Sigmoid colon (tissue), 4 donors: ENCODE measurements at regions not wholly inside any gene's neighbourhood (a gene's known extent, or its start where the extent isn't known, plus 50 kb on each side); places are given as distances from the start of the nearest gene placed in this dataset.

Source experiments
- POLR2A ChIP-seq, 2 donors: fragments of 450-650 bp; IDR thresholded peaks; one replicate each; pipeline ENCODE4 v1.6.1; 2016; ENCODE audit warnings: antibody characterized with exemption in 2 of 2, mild to moderate bottlenecking in 2 of 2, moderate library complexity in 2 of 2
- POLR2AphosphoS5 ChIP-seq, 4 donors: sonication (generic); formaldehyde crosslinking; IDR thresholded peaks; one replicate each; pipeline ENCODE4 v1.6.1; 2017; ENCODE audit warnings: antibody characterized with exemption in 4 of 4
- TF ChIP-seq, protein P1 (sequence below), 4 experiments: fragments of 450-650 bp in 3 of 4; fragments of 200-600 bp in 1 of 4; IDR thresholded peaks; one replicate each; pipeline ENCODE4 v1.5.1; 2016 to 2019; ENCODE audit warnings: antibody characterized with exemption in 4 of 4, mild to moderate bottlenecking in 3 of 4, moderate library complexity in 2 of 4

DNA sequence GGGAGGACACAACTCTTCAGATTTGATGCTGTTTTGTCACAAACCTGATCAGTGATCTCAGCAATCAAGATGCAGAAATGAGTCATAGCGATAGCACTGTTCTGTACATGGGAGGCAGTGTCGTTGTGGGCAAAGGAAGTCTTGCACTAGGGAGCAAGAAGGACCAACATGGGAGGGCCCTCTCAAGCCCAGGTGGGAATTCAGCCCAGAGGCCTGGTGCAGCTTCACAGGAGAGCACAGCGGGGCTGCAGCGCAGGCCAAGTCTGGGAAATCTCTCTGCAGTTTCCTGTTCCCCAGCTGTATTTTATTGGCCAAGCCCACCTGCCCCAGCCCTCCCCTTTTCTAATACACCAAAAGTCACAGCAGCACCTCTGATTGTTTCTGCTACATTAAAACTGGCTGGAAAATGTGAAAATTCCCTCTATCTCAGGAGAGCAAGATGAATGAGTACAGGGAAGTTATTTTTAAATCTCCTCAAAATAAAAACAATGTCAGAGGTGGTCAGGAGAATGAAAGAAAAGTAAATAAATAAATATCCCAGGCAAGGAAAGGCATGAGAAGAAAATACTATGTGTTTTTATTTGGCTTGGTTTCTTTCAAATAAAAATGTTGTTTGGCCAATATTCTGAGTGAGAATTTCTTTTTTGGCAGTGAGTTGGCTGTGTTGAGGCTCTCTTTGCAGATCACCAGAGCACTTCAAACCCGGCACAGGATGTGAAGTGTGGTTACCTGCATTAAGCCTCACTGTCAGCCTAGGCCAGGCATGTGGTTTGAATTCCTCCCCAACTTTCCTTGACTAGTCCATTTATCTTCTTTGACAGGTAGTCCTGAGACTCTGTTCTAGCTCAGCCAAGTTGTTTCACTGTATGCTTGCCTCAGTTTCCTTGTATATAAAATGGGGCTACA, 422.1 kb downstream of the PLPP3 start:
- no peak for TF ChIP-seq POLR2A (IDR thresholded peaks at IDR 0.05)
- TF ChIP-seq POLR2AphosphoS5 (IDR thresholded peaks at IDR 0.05): no peak
- TF ChIP-seq, protein P1, sequence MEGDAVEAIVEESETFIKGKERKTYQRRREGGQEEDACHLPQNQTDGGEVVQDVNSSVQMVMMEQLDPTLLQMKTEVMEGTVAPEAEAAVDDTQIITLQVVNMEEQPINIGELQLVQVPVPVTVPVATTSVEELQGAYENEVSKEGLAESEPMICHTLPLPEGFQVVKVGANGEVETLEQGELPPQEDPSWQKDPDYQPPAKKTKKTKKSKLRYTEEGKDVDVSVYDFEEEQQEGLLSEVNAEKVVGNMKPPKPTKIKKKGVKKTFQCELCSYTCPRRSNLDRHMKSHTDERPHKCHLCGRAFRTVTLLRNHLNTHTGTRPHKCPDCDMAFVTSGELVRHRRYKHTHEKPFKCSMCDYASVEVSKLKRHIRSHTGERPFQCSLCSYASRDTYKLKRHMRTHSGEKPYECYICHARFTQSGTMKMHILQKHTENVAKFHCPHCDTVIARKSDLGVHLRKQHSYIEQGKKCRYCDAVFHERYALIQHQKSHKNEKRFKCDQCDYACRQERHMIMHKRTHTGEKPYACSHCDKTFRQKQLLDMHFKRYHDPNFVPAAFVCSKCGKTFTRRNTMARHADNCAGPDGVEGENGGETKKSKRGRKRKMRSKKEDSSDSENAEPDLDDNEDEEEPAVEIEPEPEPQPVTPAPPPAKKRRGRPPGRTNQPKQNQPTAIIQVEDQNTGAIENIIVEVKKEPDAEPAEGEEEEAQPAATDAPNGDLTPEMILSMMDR (IDR thresholded peaks at IDR 0.05): no peak
